Mammary epithelial cell (primary cell): ENCODE measurements at regions not wholly inside any gene's neighbourhood (a gene's known extent, or its start where the extent isn't known, plus 50 kb on each side); places are given as distances from the start of the nearest gene placed in this dataset.

ENCODE experiments used
- EZH2 ChIP-seq: IDR thresholded peaks from 2 replicates; pipeline ENCODE4 v1.6.1; 2012; ENCODE audit warnings: low read length, inconsistent platforms, borderline replicate concordance
- TF ChIP-seq, protein P1 (sequence below), 2 donors: IDR thresholded peaks in 1 of 2; conservative IDR thresholded peaks in 1 of 2; 2 replicates each; pipeline ENCODE4 v1.5.1; 2011 to 2012; ENCODE audit warnings: inconsistent platforms in 2 of 2, low read length in 2 of 2, mild to moderate bottlenecking in 2 of 2, control low read depth in 1 of 2, low read depth in 1 of 2; ENCODE audit not compliant: insufficient read depth in 1 of 2; ENCODE audit errors: extremely low read depth in 1 of 2

DNA sequence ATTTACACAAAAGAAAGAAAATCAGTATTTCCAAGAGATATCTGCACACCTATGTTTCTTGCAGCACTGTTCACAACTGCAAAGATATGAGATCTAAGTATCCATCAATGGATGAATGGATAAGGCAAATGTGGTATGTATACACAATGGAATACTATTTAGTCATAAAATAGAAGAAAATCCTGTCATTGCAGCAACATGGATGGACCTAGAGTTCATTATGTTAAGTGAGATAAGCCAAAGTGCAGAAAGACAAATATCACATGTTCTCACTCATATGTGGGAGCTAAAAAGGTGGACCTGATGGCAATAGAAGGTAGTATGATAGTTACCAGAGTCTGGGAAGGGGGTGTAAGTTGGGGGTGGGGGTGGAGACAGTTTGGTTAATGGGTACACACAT lies 1171.6 kb downstream of the SORCS1 start:
- TF ChIP-seq, protein P1, sequence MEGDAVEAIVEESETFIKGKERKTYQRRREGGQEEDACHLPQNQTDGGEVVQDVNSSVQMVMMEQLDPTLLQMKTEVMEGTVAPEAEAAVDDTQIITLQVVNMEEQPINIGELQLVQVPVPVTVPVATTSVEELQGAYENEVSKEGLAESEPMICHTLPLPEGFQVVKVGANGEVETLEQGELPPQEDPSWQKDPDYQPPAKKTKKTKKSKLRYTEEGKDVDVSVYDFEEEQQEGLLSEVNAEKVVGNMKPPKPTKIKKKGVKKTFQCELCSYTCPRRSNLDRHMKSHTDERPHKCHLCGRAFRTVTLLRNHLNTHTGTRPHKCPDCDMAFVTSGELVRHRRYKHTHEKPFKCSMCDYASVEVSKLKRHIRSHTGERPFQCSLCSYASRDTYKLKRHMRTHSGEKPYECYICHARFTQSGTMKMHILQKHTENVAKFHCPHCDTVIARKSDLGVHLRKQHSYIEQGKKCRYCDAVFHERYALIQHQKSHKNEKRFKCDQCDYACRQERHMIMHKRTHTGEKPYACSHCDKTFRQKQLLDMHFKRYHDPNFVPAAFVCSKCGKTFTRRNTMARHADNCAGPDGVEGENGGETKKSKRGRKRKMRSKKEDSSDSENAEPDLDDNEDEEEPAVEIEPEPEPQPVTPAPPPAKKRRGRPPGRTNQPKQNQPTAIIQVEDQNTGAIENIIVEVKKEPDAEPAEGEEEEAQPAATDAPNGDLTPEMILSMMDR (conservative IDR thresholded peaks at IDR 0.05 in 1 of 2, IDR thresholded peaks at IDR 0.05 in 1 of 2; ENCODE audit: extremely low read depth in 1 of 2, insufficient read depth in 1 of 2, low read depth in 1 of 2, low read length in 2 of 2): no peak
- no peak for TF ChIP-seq EZH2
